ENCODE measurements at regions not wholly inside any gene's neighbourhood (a gene's known extent, or its start where the extent isn't known, plus 50 kb on each side); places are given as distances from the start of the nearest gene placed in this dataset.
"Not testable (repeated sequence)": the region's sequence is repeated elsewhere in the genome, so short reads cannot be mapped to it uniquely, and the experiment has no call there.

GRCh38 chr5:104573949-104574709 lies 1011.5 kb upstream of the NUDT12 start:
- H3K9me3 Mint-ChIP-seq = peaks cover 2 to 5% of the 10 kb centered on the region in 2 donors
- ATAC-seq (replicated peaks in 1 of 2) (no peak), DNase-seq (no peak)
- no peak overlapping the region for H3K4me3 Mint-ChIP-seq
- H3K4me1 Mint-ChIP-seq (ENCODE audit: low read depth) = no peaks in the 10 kb centered on the region
- no peaks in the 10 kb centered on the region for H3K27me3 Mint-ChIP-seq (ENCODE audit: low read depth)
- no peak overlapping the region for H3K27ac Mint-ChIP-seq
- H3K36me3 Mint-ChIP-seq (ENCODE audit: insufficient read depth in 2 of 2) = no peaks in the 10 kb centered on the region

- H3K4me1 Mint-ChIP-seq (ENCODE audit: low read depth) = no peaks in the 10 kb centered on the region
- peaks cover 1 to 6% of the 10 kb centered on the region in 2 donors for H3K9me3 Mint-ChIP-seq
- no peaks in the 10 kb centered on the region for H3K36me3 Mint-ChIP-seq (ENCODE audit: insufficient read depth in 2 of 2)
- H3K27me3 Mint-ChIP-seq (ENCODE audit: low read depth) = no peaks in the 10 kb centered on the region
- H3K4me3 Mint-ChIP-seq = no peak overlapping the region
- DNase-seq = no peak
- ATAC-seq (replicated peaks in 1 of 2) = no peak
- no peak overlapping the region for H3K27ac Mint-ChIP-seq
Observed at GRCh38 chr5:104569621-104570020, 1007.0 kb upstream of the NUDT12 start.

- DNase-seq (no peak), ATAC-seq (replicated peaks in 1 of 2) (no peak)
- Mint-ChIP-seq H3K27me3 (ENCODE audit: low read depth) (no peaks in the 10 kb centered on the region), H3K9me3 (peaks cover 5 to 9% of the 10 kb centered on the region in 2 donors), H3K4me3 (no peak overlapping the region), H3K4me1 (ENCODE audit: low read depth) (no peaks in the 10 kb centered on the region), H3K36me3 (ENCODE audit: insufficient read depth in 2 of 2) (no peaks in the 10 kb centered on the region), H3K27ac (no peak overlapping the region)
Observed at GRCh38 chr5:104564530-104564929, 1001.9 kb upstream of the NUDT12 start.

- DNase-seq (no peak), ATAC-seq (replicated peaks in 1 of 2) (no peak)
- H3K36me3 Mint-ChIP-seq (ENCODE audit: insufficient read depth in 2 of 2) = no peaks in the 10 kb centered on the region
- no peaks in the 10 kb centered on the region for H3K27me3 Mint-ChIP-seq (ENCODE audit: low read depth)
- peaks cover 7 to 10% of the 10 kb centered on the region in 2 donors for H3K9me3 Mint-ChIP-seq
- H3K4me1 Mint-ChIP-seq (ENCODE audit: low read depth) = no peaks in the 10 kb centered on the region
- H3K4me3 Mint-ChIP-seq = no peak overlapping the region
- H3K27ac Mint-ChIP-seq = no peak overlapping the region
Observed at GRCh38 chr5:104556957-104557356, 994.4 kb upstream of the NUDT12 start.

GRCh38 chr5:104551628-104552027 lies 989.0 kb upstream of the NUDT12 start:
- Mint-ChIP-seq H3K4me1 (ENCODE audit: low read depth) (no peaks in the 10 kb centered on the region), H3K36me3 (ENCODE audit: insufficient read depth in 2 of 2) (no peaks in the 10 kb centered on the region), H3K4me3 (no peak overlapping the region), H3K9me3 (peaks cover 0 to 5% of the 10 kb centered on the region in 2 donors), H3K27ac (no peak overlapping the region), H3K27me3 (ENCODE audit: low read depth) (no peaks in the 10 kb centered on the region)
- DNase-seq (no peak), ATAC-seq (replicated peaks in 1 of 2) (no peak)

- H3K36me3 Mint-ChIP-seq (ENCODE audit: insufficient read depth in 2 of 2); H3K9me3 Mint-ChIP-seq: not testable (repeated sequence)
Observed at GRCh38 chr5:104546871-104547270, 984.3 kb upstream of the NUDT12 start.

GRCh38 chr5:104541141-104541785 lies 978.7 kb upstream of the NUDT12 start:
- peaks cover 5 to 6% of the 10 kb centered on the region in 2 donors for H3K9me3 Mint-ChIP-seq
- ATAC-seq (replicated peaks in 1 of 2) = no peak
- no peaks in the 10 kb centered on the region for H3K36me3 Mint-ChIP-seq (ENCODE audit: insufficient read depth in 2 of 2)
- H3K27me3 Mint-ChIP-seq (ENCODE audit: low read depth) = no peaks in the 10 kb centered on the region
- H3K4me1 Mint-ChIP-seq (ENCODE audit: low read depth) = no peaks in the 10 kb centered on the region
- DNase-seq = no peak
- no peak overlapping the region for H3K4me3 Mint-ChIP-seq
- H3K27ac Mint-ChIP-seq = no peak overlapping the region

More at GRCh38 chr5:104546871-104547270, 984.3 kb upstream of the NUDT12 start:
- not testable (repeated sequence) for H3K4me3 Mint-ChIP-seq; ATAC-seq (replicated peaks in 1 of 2); DNase-seq; H3K4me1 Mint-ChIP-seq (ENCODE audit: low read depth); H3K27ac Mint-ChIP-seq; H3K27me3 Mint-ChIP-seq (ENCODE audit: low read depth)

- peaks cover 5 to 6% of the 10 kb centered on the region in 2 donors for H3K9me3 Mint-ChIP-seq
- H3K4me1 Mint-ChIP-seq (ENCODE audit: low read depth) = no peaks in the 10 kb centered on the region
- no peak for DNase-seq
- H3K36me3 Mint-ChIP-seq (ENCODE audit: insufficient read depth in 2 of 2) = no peaks in the 10 kb centered on the region
- no peak for ATAC-seq (replicated peaks in 1 of 2)
- H3K27ac Mint-ChIP-seq = no peak overlapping the region
- H3K27me3 Mint-ChIP-seq (ENCODE audit: low read depth) = no peaks in the 10 kb centered on the region
- H3K4me3 Mint-ChIP-seq = no peak overlapping the region
Observed at GRCh38 chr5:104540448-104540847, 977.9 kb upstream of the NUDT12 start.

- Mint-ChIP-seq H3K27ac (no peak overlapping the region), H3K36me3 (ENCODE audit: insufficient read depth in 2 of 2) (no peaks in the 10 kb centered on the region), H3K4me3 (no peak overlapping the region), H3K27me3 (ENCODE audit: low read depth) (no peaks in the 10 kb centered on the region), H3K9me3 (peaks cover 7 to 9% of the 10 kb centered on the region in 2 donors), H3K4me1 (ENCODE audit: low read depth) (no peaks in the 10 kb centered on the region)
- ATAC-seq (replicated peaks in 1 of 2) (no peak), DNase-seq (no peak)
Observed at GRCh38 chr5:104539618-104540350, 977.2 kb upstream of the NUDT12 start.

- H3K27me3 Mint-ChIP-seq (ENCODE audit: low read depth) = no peaks in the 10 kb centered on the region
- H3K4me1 Mint-ChIP-seq (ENCODE audit: low read depth) = no peaks in the 10 kb centered on the region
- H3K9me3 Mint-ChIP-seq = peaks cover 8 to 10% of the 10 kb centered on the region in 2 donors
- DNase-seq (no peak), ATAC-seq (replicated peaks in 1 of 2) (no peak)
- H3K27ac Mint-ChIP-seq = no peak overlapping the region
- H3K36me3 Mint-ChIP-seq (ENCODE audit: insufficient read depth in 2 of 2) = no peaks in the 10 kb centered on the region
- H3K4me3 Mint-ChIP-seq = no peak overlapping the region
Observed at GRCh38 chr5:104538734-104539133, 976.1 kb upstream of the NUDT12 start.

GRCh38 chr5:104533498-104533897 lies 970.9 kb upstream of the NUDT12 start:
- Mint-ChIP-seq H3K27ac (no peak overlapping the region), H3K27me3 (ENCODE audit: low read depth) (no peaks in the 10 kb centered on the region), H3K4me3 (no peak overlapping the region), H3K4me1 (ENCODE audit: low read depth) (no peaks in the 10 kb centered on the region), H3K36me3 (ENCODE audit: insufficient read depth in 2 of 2) (no peaks in the 10 kb centered on the region), H3K9me3 (peaks cover 11 to 19% of the 10 kb centered on the region in 2 donors)
- no peak for DNase-seq
- no peak for ATAC-seq (replicated peaks in 1 of 2)

- H3K36me3 Mint-ChIP-seq (ENCODE audit: insufficient read depth in 2 of 2) = no peaks in the 10 kb centered on the region
Observed at GRCh38 chr5:104526866-104527265, 964.3 kb upstream of the NUDT12 start.

GRCh38 chr5:104513640-104514072 lies 951.1 kb upstream of the NUDT12 start:
- DNase-seq (no peak), ATAC-seq (replicated peaks in 1 of 2) (no peak)
- Mint-ChIP-seq H3K9me3 (peaks cover 4 to 10% of the 10 kb centered on the region in 2 donors), H3K27me3 (ENCODE audit: low read depth) (no peaks in the 10 kb centered on the region), H3K4me1 (ENCODE audit: low read depth) (no peaks in the 10 kb centered on the region), H3K27ac (no peak overlapping the region), H3K36me3 (ENCODE audit: insufficient read depth in 2 of 2) (peaks cover 1 to 2% of the 10 kb centered on the region in 2 donors), H3K4me3 (no peak overlapping the region)

More at GRCh38 chr5:104526866-104527265, 964.3 kb upstream of the NUDT12 start:
- Mint-ChIP-seq H3K9me3 (peaks cover 8 to 9% of the 10 kb centered on the region in 2 donors), H3K4me3 (no peak overlapping the region), H3K27ac (no peak overlapping the region), H3K4me1 (ENCODE audit: low read depth) (no peaks in the 10 kb centered on the region), H3K27me3 (ENCODE audit: low read depth) (no peaks in the 10 kb centered on the region)
- ATAC-seq (replicated peaks in 1 of 2) (no peak), DNase-seq (no peak)

Data from activated T-cell treated with anti-CD3 and anti-CD28 coated beads, Interleukin-2, amount 50 U/mL, for 72 hours (primary cell).